SH-SY5Y (cell line): ENCODE measurements at regions not wholly inside any gene's neighbourhood (a gene's known extent, or its start where the extent isn't known, plus 50 kb on each side); places are given as distances from the start of the nearest gene placed in this dataset.

Source experiments
- GATA2 ChIP-seq: IDR thresholded peaks from 2 replicates; pipeline ENCODE4 v1.6.1; 2011; ENCODE audit warnings: mild to moderate bottlenecking, low read depth, low read length
- GATA3 ChIP-seq: IDR thresholded peaks from 2 replicates; pipeline ENCODE4 v1.6.1; 2011; ENCODE audit warnings: low read depth, mild to moderate bottlenecking, low read length, moderate library complexity

DNA sequence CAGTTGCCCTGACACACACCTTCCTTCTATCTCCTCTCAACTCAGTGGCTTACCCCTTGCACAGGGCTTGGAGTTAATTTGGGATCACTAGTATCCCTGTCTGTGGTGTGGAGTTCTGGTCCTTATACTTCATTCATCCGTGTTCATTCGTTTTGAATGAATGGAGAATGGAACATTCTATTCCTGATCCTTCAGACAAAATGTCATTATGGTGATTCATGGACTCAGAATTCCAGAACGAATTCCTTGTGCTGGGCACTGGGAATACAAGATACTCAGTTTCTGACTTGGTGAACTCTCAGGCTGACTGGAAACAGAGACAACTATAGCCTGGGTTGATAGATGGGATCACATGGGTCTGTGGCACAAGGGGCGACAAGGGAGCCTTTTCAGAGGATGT, 49.9 kb upstream of the TRABD2B start:
- TF ChIP-seq GATA2 (no peak), GATA3 (no peak)
